HepG2 (cell line): ENCODE measurements at regions not wholly inside any gene's neighbourhood (a gene's known extent, or its start where the extent isn't known, plus 50 kb on each side); places are given as distances from the start of the nearest gene placed in this dataset.

Experiments used
- ATAC-seq: fragments of 200-7000 bp; cut with Tn5 transposase; 3 replicates; pipeline ENCODE4 v1.9.1; 2020; ENCODE audit warnings: mild to moderate bottlenecking, moderate library complexity
- BruUV-seq: library from RNA; stranded (reverse); fragments of 400-500 nt; replicated peaks from 2 replicates; lab custom pipeline; 2021; lab: Mats Ljungman, UMichigan
- CTCF ChIA-PET: fragments of 300-600 bp; formaldehyde crosslinking; extraction: SDS; loops from one replicate; lab custom pipeline; 2021; ENCODE audit warnings: low total read pairs, inconsistent platforms, low intra/inter-chr PET ratio; lab: Yijun Ruan, JAX
- POLR2A ChIA-PET: fragments of 350-600 bp; sonication (Branson Sonifier 250); formaldehyde crosslinking; loops from one replicate; lab custom pipeline; 2020; ENCODE audit warnings: antibody characterized with exemption, inconsistent platforms; lab: Yijun Ruan, JAX
- DNase-seq: peaks from one replicate; pipeline ENCODE4 v3.0.0-alpha.2; 2015; ENCODE audit warnings: low spot score
- FAIRE-seq: peaks from 3 replicates; lab custom pipeline; 2011; peaks lifted over from hg19 to GRCh38; lab: Jason Lieb, UNC
- H2AFZ ChIP-seq: one replicate; pipeline ENCODE4 v1.6.1; 2011; ENCODE audit warnings: low read length, inconsistent platforms
- H3K27ac ChIP-seq: fragments of 300-600 bp; 3 replicates; pipeline ENCODE4 v1.8.0; 2011; ENCODE audit warnings: mixed run types, mild to moderate bottlenecking, mixed read lengths, low read length, inconsistent platforms; ENCODE audit not compliant: insufficient read depth; ENCODE audit errors: extremely low read length
- H3K27me3 ChIP-seq, 2 experiments: fragments of 200-600 bp in 1 of 2; 2 replicates in 1 of 2; 3 replicates in 1 of 2; pipeline versions ENCODE4 v1.6.0 to v1.8.0; 2011; ENCODE audit warnings: low read length in 2 of 2, mild to moderate bottlenecking in 2 of 2, moderate library complexity in 2 of 2, inconsistent platforms in 1 of 2; ENCODE audit not compliant: insufficient read depth in 2 of 2, control insufficient read depth in 1 of 2
- H3K36me3 ChIP-seq, 2 experiments: fragments of 200-600 bp in 1 of 2; replicated peaks in 1 of 2; 2 replicates in 1 of 2; 3 replicates in 1 of 2; pipeline versions ENCODE4 v1.5.1 to v1.8.0; 2011; ENCODE audit warnings: low read length in 2 of 2, inconsistent platforms in 1 of 2; ENCODE audit not compliant: insufficient read depth in 2 of 2, control insufficient read depth in 1 of 2
- H3K4me1 ChIP-seq: 2 replicates; pipeline ENCODE4 v1.5.1; 2012; ENCODE audit warnings: low read length, inconsistent platforms; ENCODE audit not compliant: insufficient read depth
- H3K4me2 ChIP-seq: 2 replicates; pipeline ENCODE4 v1.6.0; 2011; ENCODE audit warnings: low read depth, low read length, inconsistent platforms
- H3K4me3 ChIP-seq, 3 experiments: fragments of 200-600 bp in 1 of 3; sonication (generic), shearing (Covaris generic) in 1 of 3; replicated peaks in 1 of 3; 2 replicates each; pipeline ENCODE4 v1.5.1; 2011 to 2016; ENCODE audit warnings: low read length in 3 of 3, inconsistent platforms in 2 of 3, low read depth in 2 of 3, mild to moderate bottlenecking in 2 of 3, control low read depth in 1 of 3, mixed read lengths in 1 of 3; ENCODE audit not compliant: insufficient read depth in 1 of 3
- H3K79me2 ChIP-seq: one replicate; pipeline ENCODE4 v1.6.1; 2011; ENCODE audit warnings: low read length, inconsistent platforms; ENCODE audit not compliant: insufficient read depth
- H3K9ac ChIP-seq: 2 replicates; pipeline ENCODE4 v1.6.0; 2011; ENCODE audit warnings: mild to moderate bottlenecking, low read depth, low read length, inconsistent platforms; ENCODE audit not compliant: insufficient read depth
- H3K9me3 ChIP-seq: 2 replicates; pipeline ENCODE4 v1.5.1; 2012; ENCODE audit warnings: mild to moderate bottlenecking, low read length
- H4K20me1 ChIP-seq: 2 replicates; pipeline ENCODE4 v1.6.0; 2011; ENCODE audit warnings: inconsistent platforms, mild to moderate bottlenecking, low read length, moderate library complexity; ENCODE audit not compliant: insufficient read depth
- DMAP1 ChIP-seq: IDR thresholded peaks from 2 replicates; pipeline ENCODE4 v1.6.1; 2016
- FLYWCH1 ChIP-seq: sonication (generic); formaldehyde crosslinking; IDR thresholded peaks from 2 replicates; pipeline ENCODE4 v1.8.1; 2023; ENCODE audit warnings: mild to moderate bottlenecking, missing genetic modification reagents
- GATAD2A ChIP-seq: IDR thresholded peaks from 2 replicates; pipeline ENCODE4 v1.6.1; 2016
- HNF4G ChIP-seq, 2 experiments: sonication (generic) in 1 of 2; formaldehyde crosslinking in 1 of 2; IDR thresholded peaks; 2 replicates each; pipeline versions ENCODE4 v1.4.0 to v1.6.1; 2011 to 2020; ENCODE audit warnings: borderline replicate concordance in 2 of 2, low read depth in 2 of 2, mild to moderate bottlenecking in 2 of 2, low read length in 1 of 2, missing genetic modification reagents in 1 of 2, moderate library complexity in 1 of 2
- MED8 ChIP-seq: sonication (generic); formaldehyde crosslinking; IDR thresholded peaks from 2 replicates; pipeline ENCODE4 v1.8.1; 2023; ENCODE audit warnings: mild to moderate bottlenecking, missing genetic modification reagents; ENCODE audit not compliant: insufficient replicate concordance
- PRPF4 ChIP-seq: fragments of 200-400 bp; formaldehyde crosslinking; IDR thresholded peaks from 2 replicates; pipeline ENCODE4 v1.6.1; 2016; ENCODE audit warnings: low read length, low read depth; ENCODE audit not compliant: poor library complexity, severe bottlenecking
- SMAD3 ChIP-seq: sonication (generic); formaldehyde crosslinking; IDR thresholded peaks from 2 replicates; pipeline ENCODE4 v1.4.0; 2020; ENCODE audit warnings: missing genetic modification reagents
- SOX6 ChIP-seq, 2 experiments: fragments of 450-650 bp in 1 of 2; sonication (generic) in 1 of 2; formaldehyde crosslinking in 1 of 2; IDR thresholded peaks; 2 replicates each; pipeline versions ENCODE4 v1.4.0 to v1.6.1; 2017 to 2020; ENCODE audit warnings: antibody characterized with exemption in 1 of 2, mild to moderate bottlenecking in 1 of 2, missing genetic modification reagents in 1 of 2
- ZFP41 ChIP-seq: sonication (generic); formaldehyde crosslinking; IDR thresholded peaks from 2 replicates; pipeline ENCODE4 v1.4.0; 2020; ENCODE audit warnings: mild to moderate bottlenecking, missing genetic modification reagents, borderline replicate concordance
- ZFP62 ChIP-seq: sonication (generic); formaldehyde crosslinking; IDR thresholded peaks from 2 replicates; pipeline ENCODE4 v1.4.0; 2020; ENCODE audit warnings: missing genetic modification reagents
- ZNF432 ChIP-seq: sonication (generic); formaldehyde crosslinking; IDR thresholded peaks from 2 replicates; pipeline ENCODE4 v1.5.0; 2020; ENCODE audit warnings: missing genetic modification reagents, mild to moderate bottlenecking, borderline replicate concordance
- ZNF7 ChIP-seq: IDR thresholded peaks from 2 replicates; pipeline ENCODE4 v1.6.1; 2016; ENCODE audit warnings: missing biosample characterization, missing genetic modification reagents
- ZNF841 ChIP-seq: sonication (generic); formaldehyde crosslinking; IDR thresholded peaks from 2 replicates; pipeline ENCODE4 v1.8.1; 2023; ENCODE audit warnings: missing genetic modification reagents, borderline replicate concordance
- WGBS: methylation state at CpG from one replicate; pipeline ENCODE4 v1.1.6; 2017; ENCODE audit warnings: low lambda C conversion rate; 5-methylcytosine and 5-hydroxymethylcytosine counted together
- in situ Hi-C: cut with HindIII; loops from 2 replicates; pipeline ENCODE4 v1.10.0; 2017; ENCODE audit warnings: low pct_unique_long_range_greater_than_20kb; ENCODE audit not compliant: extremely low pct_ligation_motif_present
- intact Hi-C: fragments of 100-400 bp; cut with micrococcal nuclease; formaldehyde crosslinking; loops from one replicate; pipeline ENCODE4 v1.10.0; 2022; ENCODE audit not compliant: unreplicated experiment
- TF ChIP-seq, protein P1 (sequence below): sonication (generic); formaldehyde crosslinking; IDR thresholded peaks from 2 replicates; pipeline ENCODE4 v1.5.1; 2020; ENCODE audit warnings: missing genetic modification reagents, mild to moderate bottlenecking, borderline replicate concordance
- TF ChIP-seq, protein P2 (sequence below): IDR thresholded peaks from 2 replicates; pipeline ENCODE4 v1.6.1; 2016; ENCODE audit warnings: low read depth, control low read depth
- TF ChIP-seq, protein P3 (sequence below): sonication (generic); formaldehyde crosslinking; IDR thresholded peaks from 2 replicates; pipeline ENCODE4 v1.5.1; 2020; ENCODE audit warnings: missing genetic modification reagents, mild to moderate bottlenecking, borderline replicate concordance
- TF ChIP-seq, protein P4 (sequence below): IDR thresholded peaks from 2 replicates; pipeline ENCODE4 v1.6.1; 2016; ENCODE audit warnings: missing biosample characterization, missing genetic modification reagents, low read depth
- TF ChIP-seq, protein P5 (sequence below): sonication (generic); formaldehyde crosslinking; IDR thresholded peaks from 2 replicates; pipeline ENCODE4 v1.8.1; 2023; ENCODE audit warnings: mild to moderate bottlenecking, moderate library complexity, missing genetic modification reagents

DNA sequence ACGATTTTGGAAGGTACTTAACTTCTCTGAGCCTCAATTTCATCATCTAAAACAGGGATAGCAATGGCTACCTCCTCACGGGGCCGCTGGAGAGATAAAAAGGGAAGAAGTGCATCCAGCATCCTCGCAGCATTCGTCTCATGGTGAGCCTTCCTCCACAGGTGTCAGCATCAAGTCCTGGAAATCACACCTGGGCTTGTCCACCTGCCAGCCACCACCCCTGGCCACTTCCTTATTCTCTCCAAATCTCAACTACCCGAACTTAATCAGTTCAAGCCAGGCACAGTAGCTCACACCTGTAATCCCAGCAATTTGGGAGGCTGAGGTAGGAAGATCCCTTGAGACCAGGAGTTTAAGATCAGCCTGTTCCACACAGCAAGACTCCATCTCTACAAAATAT is 234.5 kb downstream of the LY86 start:
- no peak overlapping the region for H3K9ac ChIP-seq
- H3K36me3 ChIP-seq = no peaks in the 10 kb centered on the region
- H3K9me3 ChIP-seq = no peaks in the 10 kb centered on the region
- H3K4me1 ChIP-seq = peaks cover 9% of the 10 kb centered on the region; the same call in 1 of the 2 replicates
- peaks cover 0 to 7% of the 10 kb centered on the region in 2 experiments; a peak in 1 of 5 replicates for H3K27me3 ChIP-seq
- no peak for ATAC-seq
- no peaks in the 10 kb centered on the region for H3K79me2 ChIP-seq
- 20% methylated on average over 6 of the region's 6 CpGs for WGBS
- ChIA-PET POLR2A (no interaction called here), CTCF (no interaction called here)
- in situ Hi-C loops = no loop called here
- no peak for FAIRE-seq
- no peak overlapping the region for H3K27ac ChIP-seq
- H3K4me2 ChIP-seq = no peak overlapping the region
- no peak overlapping the region for H2AFZ ChIP-seq
- BruUV-seq = no TSS peak
- intact Hi-C loops = no loop called here
- no peak overlapping the region for H3K4me3 ChIP-seq
- no peaks in the 10 kb centered on the region for H4K20me1 ChIP-seq
- no peak for DNase-seq
- TF ChIP-seq DMAP1 = no peak
- TF ChIP-seq, protein P1, sequence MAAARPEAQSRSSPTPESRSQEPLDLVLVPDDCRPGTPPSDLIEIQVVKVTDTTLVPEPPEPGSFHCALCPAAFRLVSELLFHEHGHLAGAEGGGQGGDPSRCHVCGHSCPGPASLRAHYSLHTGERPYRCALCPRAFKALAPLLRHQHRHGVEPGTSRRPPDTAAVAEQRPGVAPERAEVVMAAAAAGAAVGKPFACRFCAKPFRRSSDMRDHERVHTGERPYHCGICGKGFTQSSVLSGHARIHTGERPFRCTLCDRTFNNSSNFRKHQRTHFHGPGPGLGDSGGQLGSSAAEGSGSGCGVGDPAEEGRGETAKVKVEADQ (CRISPR knock-in tag) = no peak
- no peak for TF ChIP-seq SOX6 (IDR thresholded peaks at IDR 0.05)
- no peak for TF ChIP-seq SOX6 (CRISPR knock-in tag; IDR thresholded peaks at IDR 0.05)
- TF ChIP-seq, protein P2, sequence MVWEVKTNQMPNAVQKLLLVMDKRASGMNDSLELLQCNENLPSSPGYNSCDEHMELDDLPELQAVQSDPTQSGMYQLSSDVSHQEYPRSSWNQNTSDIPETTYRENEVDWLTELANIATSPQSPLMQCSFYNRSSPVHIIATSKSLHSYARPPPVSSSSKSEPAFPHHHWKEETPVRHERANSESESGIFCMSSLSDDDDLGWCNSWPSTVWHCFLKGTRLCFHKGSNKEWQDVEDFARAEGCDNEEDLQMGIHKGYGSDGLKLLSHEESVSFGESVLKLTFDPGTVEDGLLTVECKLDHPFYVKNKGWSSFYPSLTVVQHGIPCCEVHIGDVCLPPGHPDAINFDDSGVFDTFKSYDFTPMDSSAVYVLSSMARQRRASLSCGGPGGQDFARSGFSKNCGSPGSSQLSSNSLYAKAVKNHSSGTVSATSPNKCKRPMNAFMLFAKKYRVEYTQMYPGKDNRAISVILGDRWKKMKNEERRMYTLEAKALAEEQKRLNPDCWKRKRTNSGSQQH (CRISPR knock-in tag) = no peak
- TF ChIP-seq HNF4G (IDR thresholded peaks at IDR 0.05; ENCODE audit: borderline replicate concordance, low read depth, low read length) = no peak
- TF ChIP-seq HNF4G (CRISPR knock-in tag; IDR thresholded peaks at IDR 0.05; ENCODE audit: borderline replicate concordance, low read depth) = no peak
- TF ChIP-seq, protein P3, sequence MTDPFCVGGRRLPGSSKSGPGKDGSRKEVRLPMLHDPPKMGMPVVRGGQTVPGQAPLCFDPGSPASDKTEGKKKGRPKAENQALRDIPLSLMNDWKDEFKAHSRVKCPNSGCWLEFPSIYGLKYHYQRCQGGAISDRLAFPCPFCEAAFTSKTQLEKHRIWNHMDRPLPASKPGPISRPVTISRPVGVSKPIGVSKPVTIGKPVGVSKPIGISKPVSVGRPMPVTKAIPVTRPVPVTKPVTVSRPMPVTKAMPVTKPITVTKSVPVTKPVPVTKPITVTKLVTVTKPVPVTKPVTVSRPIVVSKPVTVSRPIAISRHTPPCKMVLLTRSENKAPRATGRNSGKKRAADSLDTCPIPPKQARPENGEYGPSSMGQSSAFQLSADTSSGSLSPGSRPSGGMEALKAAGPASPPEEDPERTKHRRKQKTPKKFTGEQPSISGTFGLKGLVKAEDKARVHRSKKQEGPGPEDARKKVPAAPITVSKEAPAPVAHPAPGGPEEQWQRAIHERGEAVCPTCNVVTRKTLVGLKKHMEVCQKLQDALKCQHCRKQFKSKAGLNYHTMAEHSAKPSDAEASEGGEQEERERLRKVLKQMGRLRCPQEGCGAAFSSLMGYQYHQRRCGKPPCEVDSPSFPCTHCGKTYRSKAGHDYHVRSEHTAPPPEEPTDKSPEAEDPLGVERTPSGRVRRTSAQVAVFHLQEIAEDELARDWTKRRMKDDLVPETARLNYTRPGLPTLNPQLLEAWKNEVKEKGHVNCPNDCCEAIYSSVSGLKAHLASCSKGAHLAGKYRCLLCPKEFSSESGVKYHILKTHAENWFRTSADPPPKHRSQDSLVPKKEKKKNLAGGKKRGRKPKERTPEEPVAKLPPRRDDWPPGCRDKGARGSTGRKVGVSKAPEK (CRISPR knock-in tag) = no peak
- TF ChIP-seq, protein P4, sequence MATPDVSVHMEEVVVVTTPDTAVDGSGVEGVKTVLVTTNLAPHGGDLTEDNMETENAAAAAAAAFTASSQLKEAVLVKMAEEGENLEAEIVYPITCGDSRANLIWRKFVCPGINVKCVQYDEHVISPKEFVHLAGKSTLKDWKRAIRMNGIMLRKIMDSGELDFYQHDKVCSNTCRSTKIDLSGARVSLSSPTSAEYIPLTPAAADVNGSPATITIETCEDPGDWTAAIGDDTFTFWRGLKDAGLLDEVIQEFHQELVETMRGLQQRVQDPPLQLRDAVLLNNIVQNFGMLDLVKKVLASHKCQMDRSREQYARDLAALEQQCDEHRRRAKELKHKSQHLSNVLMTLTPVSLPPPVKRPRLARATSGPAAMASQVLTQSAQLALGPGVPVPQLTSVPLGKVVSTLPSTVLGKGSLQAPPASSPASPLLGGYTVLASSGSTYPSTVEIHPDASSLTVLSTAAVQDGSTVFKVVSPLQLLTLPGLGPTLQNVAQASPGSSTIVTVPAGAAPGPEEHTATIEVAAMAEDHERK (CRISPR knock-in tag) = no peak
- no peak for TF ChIP-seq ZFP41 (CRISPR knock-in tag)
- no peak for TF ChIP-seq FLYWCH1 (CRISPR knock-in tag)
- TF ChIP-seq ZFP62 = no peak
- no peak for TF ChIP-seq ZNF432 (CRISPR knock-in tag)
- no peak for TF ChIP-seq ZNF841 (CRISPR knock-in tag)
- TF ChIP-seq ZNF7 (CRISPR knock-in tag) = no peak
- TF ChIP-seq PRPF4 = no peak
- TF ChIP-seq, protein P5, sequence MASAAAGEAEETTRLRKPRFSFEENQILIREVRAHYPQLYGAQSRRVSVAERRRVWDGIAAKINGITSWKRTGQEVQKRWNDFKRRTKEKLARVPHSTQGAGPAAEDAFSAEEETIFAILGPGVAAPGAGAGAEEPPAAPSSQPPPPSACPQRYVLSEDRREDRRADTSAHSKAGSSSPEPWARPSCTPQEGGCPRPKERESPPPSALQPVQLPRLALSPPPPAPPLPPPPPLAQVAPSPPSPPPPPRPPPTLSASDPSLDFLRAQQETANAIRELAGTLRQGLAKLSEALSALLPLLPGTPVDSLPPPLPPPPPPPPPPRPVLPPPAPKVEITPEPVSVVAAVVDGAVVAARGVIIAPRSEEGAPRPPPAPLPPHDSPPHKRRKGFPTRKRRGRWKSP (CRISPR knock-in tag) = no peak
- no peak for TF ChIP-seq SMAD3 (CRISPR knock-in tag)
- TF ChIP-seq MED8 = no peak
- TF ChIP-seq GATAD2A (CRISPR knock-in tag) = no peak
